ENCODE measurements at regions not wholly inside any gene's neighbourhood (a gene's known extent, or its start where the extent isn't known, plus 50 kb on each side); places are given as distances from the start of the nearest gene placed in this dataset.
"Not testable (repeated sequence)": the region's sequence is repeated elsewhere in the genome, so short reads cannot be mapped to it uniquely, and the experiment has no call there.

GRCh38 chr12:91887957-91888356 lies 257.7 kb downstream of the BTG1 start:
- no peak for DNase-seq (ENCODE audit: low read depth)

GRCh38 chr12:91885851-91886731 lies 259.6 kb downstream of the BTG1 start:
- DNase-seq (ENCODE audit: low read depth), result no peak

- DNase-seq (ENCODE audit: low read depth), result no peak
Observed at GRCh38 chr12:91884230-91884629, 261.4 kb downstream of the BTG1 start.

- DNase-seq (ENCODE audit: low read depth), result no peak
Observed at GRCh38 chr12:91883811-91884210, 261.8 kb downstream of the BTG1 start.

- no peak for DNase-seq (ENCODE audit: low read depth)
Observed at GRCh38 chr12:91882910-91883309, 262.7 kb downstream of the BTG1 start.

GRCh38 chr12:91880528-91880927 lies 265.1 kb downstream of the BTG1 start:
- DNase-seq (ENCODE audit: low read depth), result no peak

- DNase-seq (ENCODE audit: low read depth), result no peak
Observed at GRCh38 chr12:91877456-91878235, 268.0 kb downstream of the BTG1 start.

GRCh38 chr12:91877022-91877421 lies 268.6 kb downstream of the BTG1 start:
- peak; percentile 65 for DNase-seq (ENCODE audit: low read depth)

GRCh38 chr12:91875671-91876070 lies 270.0 kb downstream of the BTG1 start:
- DNase-seq (ENCODE audit: low read depth), result not testable (repeated sequence)

GRCh38 chr12:91874086-91874865 lies 271.4 kb downstream of the BTG1 start:
- no peak for DNase-seq (ENCODE audit: low read depth)

- DNase-seq (ENCODE audit: low read depth), result no peak
Observed at GRCh38 chr12:91871751-91872150, 273.9 kb downstream of the BTG1 start.

- DNase-seq (ENCODE audit: low read depth), result no peak
Observed at GRCh38 chr12:91870872-91871707, 274.6 kb downstream of the BTG1 start.

- DNase-seq (ENCODE audit: low read depth), result no peak
Observed at GRCh38 chr12:91868054-91868453, 277.6 kb downstream of the BTG1 start.

GRCh38 chr12:91866566-91866965 lies 279.1 kb downstream of the BTG1 start:
- no peak for DNase-seq (ENCODE audit: low read depth)

GRCh38 chr12:91863702-91864101 lies 281.9 kb downstream of the BTG1 start:
- DNase-seq (ENCODE audit: low read depth), result no peak

- no peak for DNase-seq (ENCODE audit: low read depth)
Observed at GRCh38 chr12:91861554-91861953, 284.1 kb downstream of the BTG1 start.

GRCh38 chr12:91859347-91859746 lies 286.3 kb downstream of the BTG1 start:
- DNase-seq (ENCODE audit: low read depth), result no peak

- DNase-seq (ENCODE audit: low read depth), result no peak
Observed at GRCh38 chr12:91857813-91858542, 287.7 kb downstream of the BTG1 start.

- DNase-seq (ENCODE audit: low read depth), result no peak
Observed at GRCh38 chr12:91854725-91855124, 290.9 kb downstream of the BTG1 start.

- no peak for DNase-seq (ENCODE audit: low read depth)
Observed at GRCh38 chr12:91853350-91854127, 292.1 kb downstream of the BTG1 start.
